SU-DHL-6 (cell line): ENCODE measurements at regions not wholly inside any gene's neighbourhood (a gene's known extent, or its start where the extent isn't known, plus 50 kb on each side); places are given as distances from the start of the nearest gene placed in this dataset.

Source experiments
- H2AFZ ChIP-seq: fragments of 200-600 bp; sonication (generic); 2 replicates; pipeline ENCODE4 v1.6.1; 2014; ENCODE audit warnings: low read depth, mild to moderate bottlenecking, moderate library complexity, mixed read lengths, antibody characterized with exemption, low read length; ENCODE audit not compliant: severe bottlenecking
- H3F3A ChIP-seq: fragments of 200-600 bp; shearing (Covaris generic); 2 replicates; pipeline ENCODE4 v1.6.0; 2016; ENCODE audit warnings: antibody characterized with exemption, mild to moderate bottlenecking; ENCODE audit not compliant: insufficient read depth
- H3K27ac ChIP-seq: fragments of 200-600 bp; sonication (generic); 2 replicates; pipeline ENCODE4 v1.5.1; 2016; ENCODE audit warnings: low read depth, mild to moderate bottlenecking, low read length, moderate library complexity, mixed read lengths
- H3K27me3 ChIP-seq: fragments of 200-600 bp; sonication (generic), shearing (Covaris generic); 2 replicates; pipeline ENCODE4 v1.6.0; 2014; ENCODE audit warnings: mild to moderate bottlenecking, low read length
- H3K36me3 ChIP-seq: fragments of 200-600 bp; sonication (generic); 2 replicates; pipeline ENCODE4 v1.6.1; 2014; ENCODE audit warnings: mild to moderate bottlenecking, low read length, mixed read lengths
- H3K4me2 ChIP-seq: fragments of 300-600, 200-600 bp; shearing (Covaris generic), sonication (generic); 2 replicates; pipeline ENCODE4 v1.6.0; 2014; ENCODE audit warnings: low read length, low read depth, mild to moderate bottlenecking; ENCODE audit not compliant: poor library complexity, severe bottlenecking
- H3K4me3 ChIP-seq: fragments of 200-600 bp; sonication (generic); 2 replicates; pipeline ENCODE4 v1.5.1; 2014; ENCODE audit warnings: antibody characterized with exemption, low read length, mild to moderate bottlenecking, mixed read lengths; ENCODE audit not compliant: insufficient read depth, poor library complexity, severe bottlenecking
- H3K79me2 ChIP-seq: fragments of 200-600 bp; sonication (generic); 2 replicates; pipeline ENCODE4 v1.6.1; 2014; ENCODE audit warnings: mild to moderate bottlenecking, low read length, moderate library complexity; ENCODE audit not compliant: insufficient read depth
- H3K9ac ChIP-seq: fragments of 200-600 bp; sonication (generic); 2 replicates; pipeline ENCODE4 v1.7.0; 2014; ENCODE audit warnings: mild to moderate bottlenecking, low read length
- H3K9me2 ChIP-seq: fragments of 200-600 bp; sonication (generic); replicated peaks from 2 replicates; pipeline ENCODE4 v1.6.1; 2014; ENCODE audit warnings: low read length; ENCODE audit not compliant: insufficient read depth
- H3K9me3 ChIP-seq: fragments of 200-600 bp; sonication (generic); 2 replicates; pipeline ENCODE4 v1.6.1; 2014; ENCODE audit warnings: low read length, mixed read lengths; ENCODE audit not compliant: insufficient read depth
- H4K20me1 ChIP-seq: fragments of 200-600 bp; sonication (generic); 2 replicates; pipeline ENCODE4 v1.6.1; 2014; ENCODE audit warnings: low read depth, mild to moderate bottlenecking, antibody characterized with exemption, low read length, moderate library complexity, mixed read lengths
- EZH2phosphoT487 ChIP-seq: fragments of 200-600 bp; sonication (generic), shearing (Covaris generic); conservative IDR thresholded peaks from 2 replicates; pipeline ENCODE4 v1.6.1; 2018; ENCODE audit warnings: mild to moderate bottlenecking, antibody characterized with exemption, low read length, moderate library complexity, mixed read lengths
- TF ChIP-seq, protein P1 (sequence below): fragments of 200-600 bp; sonication (generic); IDR thresholded peaks from one replicate; pipeline ENCODE4 v1.5.1; 2017; ENCODE audit warnings: antibody characterized with exemption, mild to moderate bottlenecking, low read length, moderate library complexity; ENCODE audit not compliant: insufficient read depth, poor library complexity, severe bottlenecking

DNA sequence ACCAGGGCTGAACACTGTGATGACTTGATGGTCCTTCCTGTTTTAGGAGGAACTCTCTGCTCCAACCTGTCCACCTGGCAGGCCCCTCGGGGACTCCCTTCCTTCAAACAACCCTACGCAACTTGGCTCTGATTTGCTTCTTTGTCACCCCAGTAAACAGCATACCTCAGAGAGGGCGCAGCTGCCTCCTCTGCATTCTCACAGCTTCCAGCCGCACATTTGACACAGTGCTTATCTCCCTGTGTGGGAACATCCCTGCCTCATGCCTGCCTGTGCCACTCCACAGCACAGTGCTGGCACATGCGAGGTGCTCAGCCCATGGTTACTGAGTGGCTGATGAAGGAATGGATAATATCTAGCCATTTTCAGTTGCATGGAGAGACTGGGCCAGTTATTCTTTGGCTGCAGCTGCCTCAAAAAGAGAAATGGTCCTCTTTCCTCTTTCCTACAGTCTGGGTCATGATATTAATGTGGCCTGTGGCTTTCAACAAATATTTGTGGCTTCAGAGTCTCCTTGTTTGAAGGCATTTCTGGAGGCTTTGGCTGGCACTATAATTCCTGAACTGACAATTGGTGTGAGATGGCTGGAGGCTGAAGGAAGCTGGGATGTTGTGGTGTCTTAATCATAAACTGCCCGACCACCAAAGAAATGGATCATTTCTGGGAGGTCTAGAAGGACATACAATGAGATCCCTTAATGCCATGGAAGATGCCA, 77.9 kb downstream of the TENT5C start:
- H3K4me3 ChIP-seq = no peak overlapping the region
- no peaks in the 10 kb centered on the region for H3F3A ChIP-seq
- no peaks in the 10 kb centered on the region for H4K20me1 ChIP-seq
- H3K4me2 ChIP-seq = no peak overlapping the region
- H2AFZ ChIP-seq = no peak overlapping the region
- no peak overlapping the region for H3K27ac ChIP-seq
- H3K9me2 ChIP-seq = no peaks in the 10 kb centered on the region
- no peaks in the 10 kb centered on the region for H3K79me2 ChIP-seq
- H3K36me3 ChIP-seq = no peaks in the 10 kb centered on the region
- H3K9me3 ChIP-seq = no peaks in the 10 kb centered on the region
- no peak overlapping the region for H3K9ac ChIP-seq
- no peaks in the 10 kb centered on the region for H3K27me3 ChIP-seq
- TF ChIP-seq, protein P1, sequence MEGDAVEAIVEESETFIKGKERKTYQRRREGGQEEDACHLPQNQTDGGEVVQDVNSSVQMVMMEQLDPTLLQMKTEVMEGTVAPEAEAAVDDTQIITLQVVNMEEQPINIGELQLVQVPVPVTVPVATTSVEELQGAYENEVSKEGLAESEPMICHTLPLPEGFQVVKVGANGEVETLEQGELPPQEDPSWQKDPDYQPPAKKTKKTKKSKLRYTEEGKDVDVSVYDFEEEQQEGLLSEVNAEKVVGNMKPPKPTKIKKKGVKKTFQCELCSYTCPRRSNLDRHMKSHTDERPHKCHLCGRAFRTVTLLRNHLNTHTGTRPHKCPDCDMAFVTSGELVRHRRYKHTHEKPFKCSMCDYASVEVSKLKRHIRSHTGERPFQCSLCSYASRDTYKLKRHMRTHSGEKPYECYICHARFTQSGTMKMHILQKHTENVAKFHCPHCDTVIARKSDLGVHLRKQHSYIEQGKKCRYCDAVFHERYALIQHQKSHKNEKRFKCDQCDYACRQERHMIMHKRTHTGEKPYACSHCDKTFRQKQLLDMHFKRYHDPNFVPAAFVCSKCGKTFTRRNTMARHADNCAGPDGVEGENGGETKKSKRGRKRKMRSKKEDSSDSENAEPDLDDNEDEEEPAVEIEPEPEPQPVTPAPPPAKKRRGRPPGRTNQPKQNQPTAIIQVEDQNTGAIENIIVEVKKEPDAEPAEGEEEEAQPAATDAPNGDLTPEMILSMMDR = no peak
- no peak for TF ChIP-seq EZH2phosphoT487

DNA sequence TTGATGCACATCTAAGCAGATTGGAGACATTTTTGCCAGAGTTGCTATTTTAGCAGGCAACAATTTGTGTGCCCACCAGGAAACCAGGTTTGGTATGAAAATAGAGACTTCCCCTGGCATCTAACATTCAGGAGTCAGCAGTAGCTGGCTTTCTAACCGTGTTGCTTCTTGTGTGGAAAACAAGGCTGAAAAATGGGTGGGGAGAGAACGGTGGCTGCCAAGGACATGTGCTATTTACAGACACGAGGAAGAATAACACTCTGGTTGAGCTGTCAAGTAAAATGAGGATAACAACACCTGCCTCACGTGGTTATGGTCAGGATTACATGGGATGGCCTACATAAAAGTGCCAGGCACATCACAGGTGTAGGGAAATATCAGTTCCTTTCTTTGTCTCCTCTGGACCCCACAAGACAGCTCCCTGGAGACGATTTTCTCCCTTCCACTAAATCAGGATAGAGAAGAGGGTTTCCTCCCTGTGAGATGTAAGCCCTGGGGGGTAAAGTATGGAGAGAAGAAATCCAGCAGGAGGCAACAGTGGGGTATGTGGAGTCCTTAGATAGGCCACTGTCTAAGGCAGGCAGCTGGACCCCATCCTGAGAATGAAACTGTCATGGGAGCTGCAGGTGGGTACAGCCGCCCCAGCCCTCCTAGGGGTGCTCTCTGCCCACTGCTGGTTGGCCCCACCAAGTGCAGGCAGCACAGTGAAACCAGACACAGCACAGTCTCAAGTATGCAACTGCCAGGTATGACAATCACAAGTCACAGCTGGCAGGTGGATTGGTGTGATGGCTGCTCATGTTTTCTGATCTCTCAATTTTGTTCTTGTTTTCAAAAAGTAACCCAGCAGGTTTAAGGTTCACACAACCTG, 80.3 kb downstream of the TENT5C start:
- Histone ChIP-seq H4K20me1 (no peaks in the 10 kb centered on the region), H3K4me2 (no peak overlapping the region), H3F3A (no peaks in the 10 kb centered on the region), H3K9me3 (no peaks in the 10 kb centered on the region), H2AFZ (no peak overlapping the region), H3K9me2 (no peaks in the 10 kb centered on the region), H3K4me3 (no peak overlapping the region), H3K36me3 (no peaks in the 10 kb centered on the region), H3K27me3 (no peaks in the 10 kb centered on the region), H3K79me2 (no peaks in the 10 kb centered on the region), H3K9ac (no peak overlapping the region), H3K27ac (no peak overlapping the region)
- no peak for TF ChIP-seq EZH2phosphoT487
- TF ChIP-seq, protein P1 = no peak

DNA sequence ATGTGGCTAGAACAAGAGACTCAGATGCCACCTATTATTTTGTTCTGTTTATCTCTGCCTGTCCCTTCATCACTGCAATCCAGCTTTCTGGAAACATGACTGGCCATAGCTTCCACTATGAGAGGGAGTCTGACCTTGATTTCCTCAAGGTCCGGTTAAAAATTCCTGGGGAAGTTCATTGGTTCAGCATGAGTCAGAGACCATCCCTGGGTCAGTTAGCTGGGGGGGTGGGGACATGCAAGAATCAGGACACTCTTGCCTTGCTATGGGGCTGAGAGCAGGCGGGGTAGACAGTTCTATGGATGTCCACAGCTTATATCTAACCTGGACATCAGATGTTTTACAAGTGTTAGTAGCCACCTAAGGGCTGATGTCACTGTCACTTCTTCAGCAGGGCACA, 81.1 kb downstream of the TENT5C start:
- H4K20me1 ChIP-seq = no peaks in the 10 kb centered on the region
- no peak overlapping the region for H2AFZ ChIP-seq
- no peak for TF ChIP-seq EZH2phosphoT487
- no peak overlapping the region for H3K4me3 ChIP-seq
- no peaks in the 10 kb centered on the region for H3K27me3 ChIP-seq
- H3K9me2 ChIP-seq = no peaks in the 10 kb centered on the region
- no peaks in the 10 kb centered on the region for H3K79me2 ChIP-seq
- no peak overlapping the region for H3K9ac ChIP-seq
- H3K4me2 ChIP-seq = no peak overlapping the region
- no peaks in the 10 kb centered on the region for H3K36me3 ChIP-seq
- H3K27ac ChIP-seq = no peak overlapping the region
- no peaks in the 10 kb centered on the region for H3F3A ChIP-seq
- no peaks in the 10 kb centered on the region for H3K9me3 ChIP-seq
